ENCODE measurements at regions not wholly inside any gene's neighbourhood (a gene's known extent, or its start where the extent isn't known, plus 50 kb on each side); places are given as distances from the start of the nearest gene placed in this dataset.

DNA sequence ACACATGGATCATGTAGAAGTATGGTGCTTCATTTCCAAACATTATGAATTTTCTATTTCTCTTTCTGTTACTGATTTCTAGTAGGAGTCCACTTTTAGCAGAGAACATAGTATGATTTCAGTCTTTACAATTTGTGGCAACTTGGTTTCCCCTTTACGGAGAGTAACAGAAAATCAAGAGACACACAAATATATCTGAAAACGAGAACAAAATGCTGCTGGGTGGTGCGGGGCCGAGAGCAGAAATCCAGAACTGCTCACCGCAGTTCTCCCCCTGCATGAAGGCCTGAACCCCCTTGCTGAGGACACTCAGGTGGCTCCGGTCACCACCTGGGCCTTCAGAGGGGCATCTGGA, 94.5 kb upstream of the FMN2 start:
- WGBS, 2 donors = 53 to 64% methylated on average over 6 of the region's 6 CpGs

DNA sequence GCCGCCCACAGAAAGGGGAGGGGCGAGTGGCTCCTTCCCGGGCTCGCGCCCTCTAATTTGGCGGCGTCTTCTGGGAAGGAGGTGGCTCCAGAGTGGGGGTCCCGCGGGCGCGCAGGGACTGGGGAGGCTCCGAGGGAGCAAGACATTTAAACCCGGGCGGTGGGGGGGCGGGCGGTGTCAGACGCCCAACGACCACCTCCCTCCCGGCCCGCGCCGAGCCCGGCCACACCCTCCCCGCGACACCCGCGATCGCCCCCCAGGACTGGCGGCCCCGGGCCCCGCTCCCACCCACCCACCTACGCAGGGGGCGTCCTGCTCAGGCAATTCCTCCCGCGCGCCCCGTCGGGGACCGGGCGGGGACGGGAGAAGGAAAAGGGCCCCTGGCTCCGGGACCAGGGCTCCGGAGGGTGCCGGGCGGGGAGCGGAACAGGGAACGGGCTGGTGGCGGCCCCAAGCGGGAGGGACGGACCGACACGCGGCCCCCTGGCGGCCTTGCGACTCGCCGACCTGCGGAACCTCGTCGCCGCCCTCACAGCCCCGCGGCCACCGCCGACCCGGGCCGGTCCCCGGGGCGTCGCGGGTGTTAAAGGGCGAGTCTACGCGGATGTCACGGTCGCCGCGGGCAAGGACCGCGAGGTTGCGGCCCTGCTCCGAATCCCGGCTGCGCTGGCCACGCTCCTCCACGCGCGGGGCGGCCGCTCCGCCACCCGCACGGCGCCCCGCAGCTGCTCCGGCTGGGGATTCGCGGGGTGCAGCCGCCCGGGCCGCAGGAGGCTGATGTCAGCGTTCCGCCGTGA, 94.0 kb upstream of the FMN2 start:
- H3K27me3 ChIP-seq = peaks cover 0 to 81% (median 9%) of the 10 kb centered on the region in 4 donors
- H3K4me3 ChIP-seq = peak overlapping the region in 2 of 4 donors; percentile 32 to 60

More for the DNA sequence above, 94.5 kb upstream of the FMN2 start:
- DNase-seq = no peak
- no peak for TF ChIP-seq POLR2A (IDR thresholded peaks at IDR 0.05)
- Histone ChIP-seq H3K4me1 (peaks cover 0 to 11% (median 3%) of the 10 kb centered on the region in 3 donors), H3K9me3 (no peaks in the 10 kb centered on the region), H3K27ac (no peak overlapping the region), H3K36me3 (no peaks in the 10 kb centered on the region), H3K27me3 (peaks cover 0 to 78% (median 9%) of the 10 kb centered on the region in 4 donors), H3K4me3 (peak overlapping the region in 1 of 4 donors; percentile 60)
- intact Hi-C loops (cut with DNase I) = no loop called here

DNA sequence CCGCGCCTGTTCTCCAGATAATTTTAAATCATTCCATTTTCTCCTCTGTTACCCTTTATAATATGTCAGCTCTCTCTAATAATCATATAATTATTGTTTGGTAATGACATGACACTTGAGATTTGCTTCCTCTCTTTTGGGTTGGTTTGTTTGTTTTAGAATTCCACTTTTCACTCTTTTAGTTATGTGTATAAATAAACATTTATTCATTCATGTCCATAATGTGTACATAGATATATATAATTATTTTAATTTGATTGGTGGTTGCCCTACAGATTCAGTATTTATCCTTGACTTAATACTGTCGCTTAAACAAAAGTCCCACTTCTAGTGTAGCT, 93.4 kb upstream of the FMN2 start:
- intact Hi-C loops (cut with DNase I) = no loop called here
- TF ChIP-seq, protein P1, sequence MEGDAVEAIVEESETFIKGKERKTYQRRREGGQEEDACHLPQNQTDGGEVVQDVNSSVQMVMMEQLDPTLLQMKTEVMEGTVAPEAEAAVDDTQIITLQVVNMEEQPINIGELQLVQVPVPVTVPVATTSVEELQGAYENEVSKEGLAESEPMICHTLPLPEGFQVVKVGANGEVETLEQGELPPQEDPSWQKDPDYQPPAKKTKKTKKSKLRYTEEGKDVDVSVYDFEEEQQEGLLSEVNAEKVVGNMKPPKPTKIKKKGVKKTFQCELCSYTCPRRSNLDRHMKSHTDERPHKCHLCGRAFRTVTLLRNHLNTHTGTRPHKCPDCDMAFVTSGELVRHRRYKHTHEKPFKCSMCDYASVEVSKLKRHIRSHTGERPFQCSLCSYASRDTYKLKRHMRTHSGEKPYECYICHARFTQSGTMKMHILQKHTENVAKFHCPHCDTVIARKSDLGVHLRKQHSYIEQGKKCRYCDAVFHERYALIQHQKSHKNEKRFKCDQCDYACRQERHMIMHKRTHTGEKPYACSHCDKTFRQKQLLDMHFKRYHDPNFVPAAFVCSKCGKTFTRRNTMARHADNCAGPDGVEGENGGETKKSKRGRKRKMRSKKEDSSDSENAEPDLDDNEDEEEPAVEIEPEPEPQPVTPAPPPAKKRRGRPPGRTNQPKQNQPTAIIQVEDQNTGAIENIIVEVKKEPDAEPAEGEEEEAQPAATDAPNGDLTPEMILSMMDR (IDR thresholded peaks at IDR 0.05) = no peak
- WGBS, 2 donors = 32 to 52% methylated on average over 3 of the region's 3 CpGs
- no peak for DNase-seq
- H3K27me3 ChIP-seq = peaks cover 0 to 82% (median 9%) of the 10 kb centered on the region in 4 donors
- H3K4me1 ChIP-seq = peaks cover 0 to 11% (median 3%) of the 10 kb centered on the region in 3 donors
- H3K9me3 ChIP-seq = no peaks in the 10 kb centered on the region
- no peaks in the 10 kb centered on the region for H3K36me3 ChIP-seq
- H3K27ac ChIP-seq = no peak overlapping the region
- H3K4me3 ChIP-seq = peak overlapping the region in 1 of 4 donors; percentile 60

More for the DNA sequence above, 94.0 kb upstream of the FMN2 start:
- no peak for DNase-seq
- intact Hi-C loops (cut with DNase I) = no loop called here
- WGBS, 2 donors = 7 to 10% methylated on average over 21 to 37 of the region's 104 CpGs
- no peak overlapping the region for H3K27ac ChIP-seq
- H3K9me3 ChIP-seq = no peaks in the 10 kb centered on the region
- peaks cover 0 to 11% (median 3%) of the 10 kb centered on the region in 3 donors for H3K4me1 ChIP-seq
- no peak for TF ChIP-seq POLR2A (IDR thresholded peaks at IDR 0.05)
- TF ChIP-seq, protein P1 (IDR thresholded peaks at IDR 0.05) = no peak
- H3K36me3 ChIP-seq = no peaks in the 10 kb centered on the region

DNA sequence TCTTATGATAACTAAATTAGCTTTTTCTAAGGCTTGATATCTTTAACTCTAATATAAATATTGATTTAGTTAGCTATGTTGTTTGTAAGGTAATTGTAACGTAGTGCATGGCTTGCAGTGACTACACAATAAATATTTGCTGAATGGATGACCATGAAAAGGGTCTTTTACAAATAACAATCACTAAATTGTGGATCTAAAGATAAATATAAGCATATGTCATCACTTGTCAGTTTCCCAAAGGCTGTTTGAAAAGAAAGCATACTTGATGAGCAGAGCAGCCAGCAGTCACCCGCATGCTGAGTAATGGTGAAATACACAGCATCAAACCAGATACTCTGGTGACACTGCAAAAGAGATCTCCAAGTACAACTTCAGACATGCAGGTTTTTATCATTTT, 92.5 kb upstream of the FMN2 start:
- TF ChIP-seq, protein P1 (IDR thresholded peaks at IDR 0.05) = no peak
- TF ChIP-seq POLR2A (IDR thresholded peaks at IDR 0.05) = no peak
- H3K36me3 ChIP-seq = no peaks in the 10 kb centered on the region
- peaks cover 0 to 85% (median 9%) of the 10 kb centered on the region in 4 donors for H3K27me3 ChIP-seq
- no peaks in the 10 kb centered on the region for H3K9me3 ChIP-seq
- 61 to 72% methylated on average over 2 of the region's 2 CpGs for WGBS, 2 donors
- H3K27ac ChIP-seq = no peak overlapping the region
- no peak for DNase-seq
- intact Hi-C loops (cut with DNase I) = no loop called here
- H3K4me1 ChIP-seq = peaks cover 0 to 11% (median 3%) of the 10 kb centered on the region in 3 donors
- H3K4me3 ChIP-seq = no peak overlapping the region

DNA sequence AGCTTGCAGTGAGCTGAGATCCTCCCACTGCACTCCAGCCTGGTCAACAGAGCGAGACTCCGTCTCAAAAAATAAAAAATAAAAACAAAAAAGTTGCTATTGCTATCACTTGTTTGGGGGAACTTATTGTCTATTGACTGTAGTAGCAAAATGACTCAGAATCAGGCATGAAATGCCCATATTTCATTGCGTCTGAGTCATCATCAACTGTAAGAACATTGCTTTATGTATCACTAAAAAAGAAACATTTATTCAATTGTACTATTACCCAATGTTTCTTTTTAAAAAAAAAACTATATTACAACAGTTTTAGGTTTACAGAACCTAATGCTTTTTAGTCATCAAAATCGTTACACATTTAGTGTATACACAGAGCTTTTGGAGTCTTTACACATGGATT, 91.0 kb upstream of the FMN2 start:
- Histone ChIP-seq H3K4me3 (no peak overlapping the region), H3K9me3 (no peaks in the 10 kb centered on the region), H3K27ac (no peak overlapping the region), H3K36me3 (no peaks in the 10 kb centered on the region), H3K4me1 (peaks cover 0 to 11% (median 3%) of the 10 kb centered on the region in 3 donors), H3K27me3 (peaks cover 0 to 78% (median 9%) of the 10 kb centered on the region in 4 donors)
- intact Hi-C loops (cut with DNase I) = no loop called here
- TF ChIP-seq, protein P1 (IDR thresholded peaks at IDR 0.05) = no peak
- TF ChIP-seq POLR2A (IDR thresholded peaks at IDR 0.05) = no peak
- DNase-seq = no peak
- WGBS, 2 donors = 42 to 58% methylated on average over 4 of the region's 4 CpGs

All from esophagus squamous epithelium (tissue), 5 donors.